Astrocyte (in vitro differentiated cells and primary cell): ENCODE measurements at regions not wholly inside any gene's neighbourhood (a gene's known extent, or its start where the extent isn't known, plus 50 kb on each side); places are given as distances from the start of the nearest gene placed in this dataset.
"Not testable (repeated sequence)": the region's sequence is repeated elsewhere in the genome, so short reads cannot be mapped to it uniquely, and the experiment has no call there.

Experiments used
- CTCF ChIP-seq: IDR thresholded peaks from 2 replicates; pipeline ENCODE4 v1.5.1; 2011; ENCODE audit warnings: low read depth, mild to moderate bottlenecking, inconsistent platforms, low read length, moderate library complexity; ENCODE audit not compliant: insufficient read depth
- EZH2 ChIP-seq: IDR thresholded peaks from 2 replicates; pipeline ENCODE4 v1.6.1; 2012; ENCODE audit warnings: mild to moderate bottlenecking, low read length, inconsistent platforms; ENCODE audit not compliant: insufficient read depth

- not testable (repeated sequence) for TF ChIP-seq CTCF, EZH2
Measured at GRCh38 chr1:149213673-149214072, 110.3 kb upstream of the NBPF9 start.
